ENCODE measurements at regions not wholly inside any gene's neighbourhood (a gene's known extent, or its start where the extent isn't known, plus 50 kb on each side); places are given as distances from the start of the nearest gene placed in this dataset.

GRCh38 chr3:161991901-161992540 lies 495.4 kb downstream of the OTOL1 start:
- TF ChIP-seq POLR2A (IDR thresholded peaks at IDR 0.05) (no peak), POLR2AphosphoS5 (IDR thresholded peaks at IDR 0.05; ENCODE audit: insufficient read depth in 1 of 2, low read depth in 1 of 2) (no peak), CTCF (IDR thresholded peaks at IDR 0.05) (no peak)
